ENCODE measurements at regions not wholly inside any gene's neighbourhood (a gene's known extent, or its start where the extent isn't known, plus 50 kb on each side); places are given as distances from the start of the nearest gene placed in this dataset.

- Histone ChIP-seq H3K36me3 (no peaks in the 10 kb centered on the region), H3K9me3 (peaks cover 0 to 4% of the 10 kb centered on the region in 2 donors), H3K4me3 (no peak overlapping the region), H3K4me1 (ENCODE audit: insufficient read depth) (no peaks in the 10 kb centered on the region), H3K27ac (no peak overlapping the region), H3K27me3 (no peaks in the 10 kb centered on the region)
- TF ChIP-seq POLR2A (IDR thresholded peaks at IDR 0.05) (no peak), EP300 (IDR thresholded peaks at IDR 0.05) (no peak)
- TF ChIP-seq, protein P1, sequence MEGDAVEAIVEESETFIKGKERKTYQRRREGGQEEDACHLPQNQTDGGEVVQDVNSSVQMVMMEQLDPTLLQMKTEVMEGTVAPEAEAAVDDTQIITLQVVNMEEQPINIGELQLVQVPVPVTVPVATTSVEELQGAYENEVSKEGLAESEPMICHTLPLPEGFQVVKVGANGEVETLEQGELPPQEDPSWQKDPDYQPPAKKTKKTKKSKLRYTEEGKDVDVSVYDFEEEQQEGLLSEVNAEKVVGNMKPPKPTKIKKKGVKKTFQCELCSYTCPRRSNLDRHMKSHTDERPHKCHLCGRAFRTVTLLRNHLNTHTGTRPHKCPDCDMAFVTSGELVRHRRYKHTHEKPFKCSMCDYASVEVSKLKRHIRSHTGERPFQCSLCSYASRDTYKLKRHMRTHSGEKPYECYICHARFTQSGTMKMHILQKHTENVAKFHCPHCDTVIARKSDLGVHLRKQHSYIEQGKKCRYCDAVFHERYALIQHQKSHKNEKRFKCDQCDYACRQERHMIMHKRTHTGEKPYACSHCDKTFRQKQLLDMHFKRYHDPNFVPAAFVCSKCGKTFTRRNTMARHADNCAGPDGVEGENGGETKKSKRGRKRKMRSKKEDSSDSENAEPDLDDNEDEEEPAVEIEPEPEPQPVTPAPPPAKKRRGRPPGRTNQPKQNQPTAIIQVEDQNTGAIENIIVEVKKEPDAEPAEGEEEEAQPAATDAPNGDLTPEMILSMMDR (IDR thresholded peaks at IDR 0.05), result no peak
- no peak for DNase-seq
- intact Hi-C loops (cut with DNase I), result no loop called here
- 55 to 73% (median 67%) methylated on average over 8 of the region's 8 CpGs for WGBS, 3 donors
Measured at GRCh38 chr1:29990304-29990703, 733.1 kb downstream of the MATN1 start.

DNA sequence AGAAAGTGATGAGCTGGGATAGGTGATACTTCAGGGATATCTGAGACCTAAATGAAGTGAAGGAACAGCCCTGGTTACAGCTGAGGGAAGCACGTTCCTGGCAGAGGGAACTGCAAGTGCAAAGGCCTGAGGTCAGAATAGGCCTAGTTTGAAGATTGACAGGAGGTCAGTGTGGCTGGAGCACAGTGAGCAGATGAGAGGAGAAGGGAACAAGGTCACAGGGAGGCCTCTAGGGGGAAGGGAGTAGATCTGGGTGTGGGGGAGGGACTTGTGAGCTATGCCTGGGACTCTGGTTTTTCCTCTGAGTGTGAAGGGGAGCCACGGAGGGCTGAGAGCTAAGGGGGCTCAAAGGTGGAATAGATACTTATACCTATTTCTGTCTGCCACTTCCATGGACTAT lies 736.4 kb downstream of the MATN1 start:
- no peaks in the 10 kb centered on the region for H3K36me3 ChIP-seq
- WGBS, 3 donors, result 46 to 63% (median 50%) methylated on average over 2 of the region's 2 CpGs
- TF ChIP-seq EP300 (IDR thresholded peaks at IDR 0.05) (no peak), POLR2A (IDR thresholded peaks at IDR 0.05) (no peak)
- TF ChIP-seq, protein P1 (IDR thresholded peaks at IDR 0.05), result no peak
- H3K4me3 ChIP-seq, result no peak overlapping the region
- intact Hi-C loops (cut with DNase I), result no loop called here
- no peaks in the 10 kb centered on the region for H3K4me1 ChIP-seq (ENCODE audit: insufficient read depth)
- DNase-seq, result no peak
- no peaks in the 10 kb centered on the region for H3K27me3 ChIP-seq
- no peaks in the 10 kb centered on the region for H3K9me3 ChIP-seq
- no peak overlapping the region for H3K27ac ChIP-seq

- TF ChIP-seq POLR2A (IDR thresholded peaks at IDR 0.05) (no peak), EP300 (IDR thresholded peaks at IDR 0.05) (no peak)
- TF ChIP-seq, protein P1 (IDR thresholded peaks at IDR 0.05), result no peak
- Histone ChIP-seq H3K27me3 (no peaks in the 10 kb centered on the region), H3K4me3 (no peak overlapping the region), H3K36me3 (no peaks in the 10 kb centered on the region), H3K4me1 (ENCODE audit: insufficient read depth) (no peaks in the 10 kb centered on the region), H3K27ac (no peak overlapping the region), H3K9me3 (no peaks in the 10 kb centered on the region)
- 68 to 82% (median 82%) methylated on average over 5 of the region's 5 CpGs for WGBS, 3 donors
- DNase-seq, result no peak
- intact Hi-C loops (cut with DNase I), result no loop called here
Measured at GRCh38 chr1:29985606-29985945, 737.8 kb downstream of the MATN1 start.

DNA sequence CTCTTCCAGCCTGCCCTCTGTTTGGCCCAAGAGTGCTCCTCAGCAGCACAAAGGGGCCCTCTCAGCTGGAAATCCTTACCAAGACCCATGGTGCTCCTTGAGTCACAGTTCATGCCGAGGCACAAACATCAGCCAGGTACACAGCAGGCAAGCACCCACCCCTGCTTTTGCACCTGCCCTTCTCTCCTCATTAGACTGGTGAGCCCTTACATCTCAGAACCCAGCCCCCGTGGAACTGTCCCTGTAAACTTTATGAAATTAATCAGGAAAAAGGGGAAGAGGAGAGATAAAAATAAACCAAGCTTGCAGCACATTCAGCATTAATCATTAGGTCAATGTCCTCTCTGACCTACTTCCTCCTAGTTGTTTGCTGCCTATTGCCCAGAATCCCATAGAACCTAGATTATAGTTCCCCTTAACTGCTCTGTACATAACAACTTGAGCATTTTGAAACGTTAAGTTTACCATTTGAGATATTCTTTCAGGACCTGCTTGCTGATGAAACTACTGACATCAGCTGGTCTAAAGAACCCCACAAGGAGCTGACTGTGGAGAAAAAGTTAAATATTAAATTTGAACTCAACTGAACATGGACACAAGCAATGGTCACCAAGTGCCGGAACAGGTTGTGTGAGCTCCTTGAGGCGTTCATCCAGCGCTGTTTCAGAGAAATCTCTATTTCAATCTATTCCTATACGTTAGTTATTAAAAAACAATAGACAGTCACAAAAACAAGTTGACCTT lies 738.4 kb downstream of the MATN1 start:
- Histone ChIP-seq H3K4me1 (ENCODE audit: insufficient read depth) (no peaks in the 10 kb centered on the region), H3K9me3 (no peaks in the 10 kb centered on the region), H3K4me3 (no peak overlapping the region), H3K27ac (no peak overlapping the region), H3K36me3 (no peaks in the 10 kb centered on the region), H3K27me3 (no peaks in the 10 kb centered on the region)
- DNase-seq, result no peak
- TF ChIP-seq, protein P1 (IDR thresholded peaks at IDR 0.05), result no peak
- TF ChIP-seq POLR2A (IDR thresholded peaks at IDR 0.05), result no peak
- no peak for TF ChIP-seq EP300 (IDR thresholded peaks at IDR 0.05)
- intact Hi-C loops (cut with DNase I), result no loop called here
- 63 to 73% (median 68%) methylated on average over 7 of the region's 7 CpGs for WGBS, 3 donors

Data from ovary (tissue), 7 donors.